ENCODE measurements at regions not wholly inside any gene's neighbourhood (a gene's known extent, or its start where the extent isn't known, plus 50 kb on each side); places are given as distances from the start of the nearest gene placed in this dataset.
"Not testable (repeated sequence)": the region's sequence is repeated elsewhere in the genome, so short reads cannot be mapped to it uniquely, and the experiment has no call there.

GRCh38 chr3:106022913-106023312, 154.1 kb upstream of the CBLB start:
- no peak for DNase-seq (ENCODE audit: low read depth in 2 of 2)

- DNase-seq (ENCODE audit: low read depth in 2 of 2), result no peak
These were observed 156.4 kb upstream of the CBLB start for GRCh38 chr3:106025151-106025722.

GRCh38 chr3:106029954-106030626, 161.3 kb upstream of the CBLB start:
- no peak for DNase-seq (ENCODE audit: low read depth in 2 of 2)

- DNase-seq (ENCODE audit: low read depth in 2 of 2), result no peak
These were observed 161.8 kb upstream of the CBLB start for GRCh38 chr3:106030627-106030963.

- DNase-seq (ENCODE audit: low read depth in 2 of 2), result no peak
These were observed 163.7 kb upstream of the CBLB start for GRCh38 chr3:106032479-106032878.

GRCh38 chr3:106033654-106034053, 164.8 kb upstream of the CBLB start:
- no peak for DNase-seq (ENCODE audit: low read depth in 2 of 2)

- no peak for DNase-seq (ENCODE audit: low read depth in 2 of 2)
These were observed 165.5 kb upstream of the CBLB start for GRCh38 chr3:106034313-106034712.

GRCh38 chr3:106035619-106036018, 166.8 kb upstream of the CBLB start:
- DNase-seq (ENCODE audit: low read depth in 2 of 2), result no peak

GRCh38 chr3:106036696-106037095, 167.9 kb upstream of the CBLB start:
- no peak for DNase-seq (ENCODE audit: low read depth in 2 of 2)

GRCh38 chr3:106047221-106047620, 178.4 kb upstream of the CBLB start:
- DNase-seq (ENCODE audit: low read depth in 2 of 2), result no peak

- DNase-seq (ENCODE audit: low read depth in 2 of 2), result no peak
These were observed 180.2 kb upstream of the CBLB start for GRCh38 chr3:106048946-106049481.

GRCh38 chr3:106049821-106050220, 181.0 kb upstream of the CBLB start:
- DNase-seq (ENCODE audit: low read depth in 2 of 2), result no peak

GRCh38 chr3:106056931-106057330, 188.1 kb upstream of the CBLB start:
- DNase-seq (ENCODE audit: low read depth in 2 of 2), result no peak

- no peak for DNase-seq (ENCODE audit: low read depth in 2 of 2)
These were observed 189.7 kb upstream of the CBLB start for GRCh38 chr3:106058475-106058874.

- DNase-seq (ENCODE audit: low read depth in 2 of 2), result no peak
These were observed 191.2 kb upstream of the CBLB start for GRCh38 chr3:106059953-106060517.

- no peak for DNase-seq (ENCODE audit: low read depth in 2 of 2)
These were observed 195.1 kb upstream of the CBLB start for GRCh38 chr3:106063909-106064308.

GRCh38 chr3:106065831-106066230, 197.0 kb upstream of the CBLB start:
- no peak for DNase-seq (ENCODE audit: low read depth in 2 of 2)

GRCh38 chr3:106067711-106068110, 198.9 kb upstream of the CBLB start:
- no peak for DNase-seq (ENCODE audit: low read depth in 2 of 2)

GRCh38 chr3:106068381-106068780, 199.6 kb upstream of the CBLB start:
- no peak for DNase-seq (ENCODE audit: low read depth in 2 of 2)

- DNase-seq (ENCODE audit: low read depth in 2 of 2), result no peak
These were observed 200.0 kb upstream of the CBLB start for GRCh38 chr3:106068795-106069194.

GRCh38 chr3:106070187-106070586, 201.4 kb upstream of the CBLB start:
- DNase-seq (ENCODE audit: low read depth in 2 of 2), result no peak

GRCh38 chr3:106071306-106071705, 202.5 kb upstream of the CBLB start:
- DNase-seq (ENCODE audit: low read depth in 2 of 2), result no peak

GRCh38 chr3:106072596-106072995, 203.8 kb upstream of the CBLB start:
- not testable (repeated sequence) for DNase-seq (ENCODE audit: low read depth in 2 of 2)
